Right lobe of liver (tissue), 6 donors: ENCODE measurements at regions not wholly inside any gene's neighbourhood (a gene's known extent, or its start where the extent isn't known, plus 50 kb on each side); places are given as distances from the start of the nearest gene placed in this dataset.

Experiments used
- ATAC-seq, 4 donors: fragments of 200-7000 bp; cut with Tn5 transposase; one replicate each; pipeline ENCODE4 v1.9.1; 2020; ENCODE audit warnings: mild to moderate bottlenecking in 4 of 4, moderate library complexity in 4 of 4
- DNase-seq, 3 donors: peaks; one replicate each; pipeline ENCODE4 v3.0.0-alpha.2; 2020
- H3K27ac ChIP-seq, 3 donors: fragments of 200-600 bp; one replicate each; pipeline ENCODE4 v1.8.0; 2022
- H3K27me3 ChIP-seq, 2 donors: fragments of 200-600 bp; one replicate each; pipeline ENCODE4 v1.8.0; 2022
- H3K36me3 ChIP-seq, 4 donors: fragments of 200-600 bp; sonication (generic) in 1 of 4; one replicate each; pipeline versions ENCODE4 v1.5.1 to v1.8.0; 2017 to 2022; ENCODE audit warnings: control low read depth in 1 of 4
- H3K4me1 ChIP-seq, 4 donors: fragments of 200-600 bp; sonication (generic) in 1 of 4; one replicate each; pipeline versions ENCODE4 v1.5.1 to v1.8.0; 2017 to 2022; ENCODE audit warnings: control low read depth in 1 of 4
- H3K4me3 ChIP-seq, 3 donors: fragments of 200-600 bp; one replicate each; pipeline ENCODE4 v1.8.0; 2022
- H3K9me3 ChIP-seq, 4 donors: fragments of 200-600 bp; sonication (generic) in 1 of 4; one replicate each; pipeline versions ENCODE4 v1.5.1 to v1.8.0; 2017 to 2022; ENCODE audit warnings: control low read depth in 1 of 4
- CTCF ChIP-seq, 4 donors: fragments of 200-600 bp in 3 of 4; fragments of 450-650 bp in 1 of 4; IDR thresholded peaks; one replicate each; pipeline versions ENCODE4 v1.5.1 to v1.8.0; 2016 to 2022; ENCODE audit warnings: antibody characterized with exemption in 4 of 4, mild to moderate bottlenecking in 2 of 4
- POLR2A ChIP-seq: fragments of 450-650 bp; IDR thresholded peaks from one replicate; pipeline ENCODE4 v1.6.1; 2017; ENCODE audit warnings: antibody characterized with exemption, mild to moderate bottlenecking
- WGBS: methylation state at CpG from one replicate; pipeline ENCODE4 v1.1.6; 2018; ENCODE audit warnings: low coverage, low lambda C conversion rate; ENCODE audit not compliant: insufficient coverage; ENCODE audit errors: missing lambda C conversion rate; 5-methylcytosine and 5-hydroxymethylcytosine counted together
- intact Hi-C, 2 donors: fragments of 100-400 bp; cut with DNase I; formaldehyde crosslinking; loops; one replicate each; pipeline versions ENCODE4 v1.11.2 to v1.14.1; 2022
- donor health status: DM: no; HTN: yes; CAD: no.
- donor health status: DM: no; HTN: no; CAD: no.
- donor health status: DM: no; HTN: no; CAD: no.
- donor health status: DM: no; HTN: yes; CAD: no.
- donor health status: DM: no; HTN: yes; CAD: no.

GRCh38 chr11:13116491-13116890 lies 107.4 kb downstream of the RASSF10 start:
- TF ChIP-seq CTCF (IDR thresholded peaks at IDR 0.05) (no peak), POLR2A (no peak)
- no peaks in the 10 kb centered on the region for H3K4me1 ChIP-seq
- intact Hi-C loops, result no loop called here
- no peak overlapping the region for H3K4me3 ChIP-seq
- no peak for DNase-seq
- no peaks in the 10 kb centered on the region for H3K27me3 ChIP-seq
- no peak for ATAC-seq
- no peaks in the 10 kb centered on the region for H3K9me3 ChIP-seq
- H3K36me3 ChIP-seq, result no peaks in the 10 kb centered on the region
- no peak overlapping the region for H3K27ac ChIP-seq
- 86% methylated on average over 2 of the region's 2 CpGs for WGBS

GRCh38 chr11:13117344-13117743 lies 108.2 kb downstream of the RASSF10 start:
- Histone ChIP-seq H3K4me1 (no peaks in the 10 kb centered on the region), H3K36me3 (no peaks in the 10 kb centered on the region), H3K4me3 (no peak overlapping the region), H3K27ac (no peak overlapping the region), H3K27me3 (no peaks in the 10 kb centered on the region), H3K9me3 (no peaks in the 10 kb centered on the region)
- ATAC-seq, result no peak
- intact Hi-C loops, result no loop called here
- 36% methylated on average over 4 of the region's 4 CpGs for WGBS
- TF ChIP-seq CTCF (IDR thresholded peaks at IDR 0.05) (no peak), POLR2A (no peak)
- DNase-seq, result no peak

- H3K36me3 ChIP-seq, result no peaks in the 10 kb centered on the region
- 41% methylated on average over 4 of the region's 5 CpGs for WGBS
- intact Hi-C loops, result no loop called here
- no peaks in the 10 kb centered on the region for H3K27me3 ChIP-seq
- H3K4me3 ChIP-seq, result no peak overlapping the region
- H3K4me1 ChIP-seq, result no peaks in the 10 kb centered on the region
- DNase-seq, result no peak
- no peak for TF ChIP-seq CTCF (IDR thresholded peaks at IDR 0.05)
- no peak for TF ChIP-seq POLR2A
- ATAC-seq, result no peak
- H3K9me3 ChIP-seq, result no peaks in the 10 kb centered on the region
- no peak overlapping the region for H3K27ac ChIP-seq
Measured at GRCh38 chr11:13118194-13118593, 109.1 kb downstream of the RASSF10 start.

GRCh38 chr11:13118650-13119049 lies 109.5 kb downstream of the RASSF10 start:
- H3K36me3 ChIP-seq, result no peaks in the 10 kb centered on the region
- TF ChIP-seq CTCF (IDR thresholded peaks at IDR 0.05), result no peak
- no peak for TF ChIP-seq POLR2A
- ATAC-seq, result no peak
- H3K4me1 ChIP-seq, result no peaks in the 10 kb centered on the region
- 40% methylated on average over 1 of the region's 3 CpGs for WGBS
- no peak overlapping the region for H3K4me3 ChIP-seq
- DNase-seq, result no peak
- no peak overlapping the region for H3K27ac ChIP-seq
- no peaks in the 10 kb centered on the region for H3K27me3 ChIP-seq
- no peaks in the 10 kb centered on the region for H3K9me3 ChIP-seq
- intact Hi-C loops, result no loop called here

GRCh38 chr11:13119361-13119760 lies 110.2 kb downstream of the RASSF10 start:
- no peaks in the 10 kb centered on the region for H3K27me3 ChIP-seq

More at GRCh38 chr11:13119361-13119760, 110.2 kb downstream of the RASSF10 start:
- no peak for ATAC-seq
- Histone ChIP-seq H3K9me3 (no peaks in the 10 kb centered on the region), H3K4me3 (no peak overlapping the region), H3K4me1 (no peaks in the 10 kb centered on the region), H3K27ac (no peak overlapping the region), H3K36me3 (no peaks in the 10 kb centered on the region)
- intact Hi-C loops, result no loop called here
- TF ChIP-seq CTCF (IDR thresholded peaks at IDR 0.05), result no peak
- no peak for TF ChIP-seq POLR2A
- WGBS, result 81% methylated on average over 2 of the region's 2 CpGs
- no peak for DNase-seq
